OCI-LY1 (cell line): ENCODE measurements at regions not wholly inside any gene's neighbourhood (a gene's known extent, or its start where the extent isn't known, plus 50 kb on each side); places are given as distances from the start of the nearest gene placed in this dataset.
A peak's percentile ranks its signal among the peaks of the same experiment; 100 is the strongest.

Experiments used
- H2AFZ ChIP-seq: fragments of 200-600 bp; sonication (generic), shearing (Covaris generic); 2 replicates; pipeline ENCODE4 v1.6.0; 2014; ENCODE audit warnings: antibody characterized with exemption, mild to moderate bottlenecking, low read length
- H3F3A ChIP-seq: fragments of 200-600 bp; sonication (generic), shearing (Covaris generic); 2 replicates; pipeline ENCODE4 v1.6.0; 2014; ENCODE audit warnings: mild to moderate bottlenecking, antibody characterized with exemption, low read length, moderate library complexity; ENCODE audit not compliant: insufficient read depth
- H3K27ac ChIP-seq: fragments of 200-600 bp; sonication (generic); 2 replicates; pipeline ENCODE4 v1.5.1; 2014; ENCODE audit warnings: low read length, mixed run types, mild to moderate bottlenecking, low read depth; ENCODE audit not compliant: poor library complexity, severe bottlenecking
- H3K27me3 ChIP-seq: fragments of 200-600 bp; sonication (generic); 2 replicates; pipeline ENCODE4 v1.6.0; 2014; ENCODE audit warnings: antibody characterized with exemption, mild to moderate bottlenecking, low read length, moderate library complexity; ENCODE audit not compliant: insufficient read depth
- H3K36me3 ChIP-seq: fragments of 200-600 bp; sonication (generic); 2 replicates; pipeline ENCODE4 v1.6.1; 2014; ENCODE audit warnings: mild to moderate bottlenecking, antibody characterized with exemption, low read length, moderate library complexity, mixed read lengths; ENCODE audit not compliant: insufficient read depth
- H3K4me1 ChIP-seq: fragments of 200-600 bp; sonication (generic); 2 replicates; pipeline ENCODE4 v1.5.1; 2014; ENCODE audit warnings: mild to moderate bottlenecking, low read length, moderate library complexity; ENCODE audit not compliant: insufficient read depth, severe bottlenecking
- H3K4me2 ChIP-seq: fragments of 200-600 bp; sonication (generic), shearing (Covaris generic); 2 replicates; pipeline ENCODE4 v1.6.1; 2014; ENCODE audit warnings: low read length
- H3K4me3 ChIP-seq: fragments of 200-600 bp; sonication (generic); 2 replicates; pipeline ENCODE4 v1.5.1; 2014; ENCODE audit warnings: low read length, low read depth, mild to moderate bottlenecking, mixed read lengths; ENCODE audit not compliant: poor library complexity, severe bottlenecking
- H3K79me2 ChIP-seq: fragments of 200-600 bp; shearing (Covaris generic); 2 replicates; pipeline ENCODE4 v1.6.1; 2016; ENCODE audit warnings: mixed run types, low read length, mixed read lengths; ENCODE audit not compliant: insufficient read depth
- H3K9ac ChIP-seq: fragments of 200-600 bp; sonication (generic), shearing (Covaris generic); 2 replicates; pipeline ENCODE4 v1.6.1; 2014; ENCODE audit warnings: mild to moderate bottlenecking, low read length, mixed read lengths
- H3K9me2 ChIP-seq: fragments of 200-600 bp; sonication (generic), shearing (Covaris generic); 2 replicates; pipeline ENCODE4 v1.6.1; 2014; ENCODE audit warnings: low read depth, mild to moderate bottlenecking, low read length, mixed read lengths
- H3K9me3 ChIP-seq: fragments of 200-600 bp; shearing (Covaris generic); 2 replicates; pipeline ENCODE4 v1.6.1; 2014; ENCODE audit warnings: low read length, mixed read lengths
- H4K20me1 ChIP-seq: fragments of 200-600 bp; sonication (generic), shearing (Covaris generic); 2 replicates; pipeline ENCODE4 v1.6.0; 2016; ENCODE audit warnings: mild to moderate bottlenecking, low read length; ENCODE audit not compliant: insufficient read depth
- EZH2 ChIP-seq: fragments of 200-600 bp; sonication (generic), shearing (Covaris generic); IDR thresholded peaks from 2 replicates; pipeline ENCODE4 v1.8.0; 2017; ENCODE audit warnings: borderline replicate concordance, mixed run types, mild to moderate bottlenecking, antibody characterized with exemption, low read length, moderate library complexity, mixed read lengths
- TF ChIP-seq, protein P1 (sequence below): fragments of 200-600 bp; sonication (generic), shearing (Covaris generic); IDR thresholded peaks from 2 replicates; pipeline ENCODE4 v1.5.1; 2017; ENCODE audit warnings: mild to moderate bottlenecking, antibody characterized with exemption, low read length, moderate library complexity, mixed read lengths

DNA sequence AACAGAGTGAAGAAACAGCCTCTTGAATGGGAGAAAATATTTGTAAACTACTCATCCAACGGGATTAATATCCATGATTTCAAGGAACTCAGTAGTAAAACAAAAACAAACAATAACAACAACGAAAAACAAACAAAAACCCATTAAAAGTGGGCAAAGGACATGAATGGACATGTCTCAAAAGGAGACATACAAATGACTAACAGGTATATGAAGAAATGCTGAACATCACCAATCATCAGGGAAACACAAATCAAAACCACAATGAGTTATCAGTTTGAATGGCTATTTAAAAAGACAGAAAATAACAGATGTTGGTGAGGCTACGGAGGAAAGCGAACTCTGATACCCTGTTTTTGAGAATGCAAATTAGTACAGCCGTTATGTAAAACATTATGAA, 224.8 kb upstream of the NRXN1 start:
- H2AFZ ChIP-seq: no peak overlapping the region
- H4K20me1 ChIP-seq: no peaks in the 10 kb centered on the region
- no peaks in the 10 kb centered on the region for H3K36me3 ChIP-seq
- no peaks in the 10 kb centered on the region for H3K9me3 ChIP-seq
- H3K27me3 ChIP-seq: no peaks in the 10 kb centered on the region
- H3K9ac ChIP-seq: no peak overlapping the region
- H3K4me1 ChIP-seq: no peaks in the 10 kb centered on the region
- no peak overlapping the region for H3K4me3 ChIP-seq
- no peak for TF ChIP-seq EZH2
- TF ChIP-seq, protein P1, sequence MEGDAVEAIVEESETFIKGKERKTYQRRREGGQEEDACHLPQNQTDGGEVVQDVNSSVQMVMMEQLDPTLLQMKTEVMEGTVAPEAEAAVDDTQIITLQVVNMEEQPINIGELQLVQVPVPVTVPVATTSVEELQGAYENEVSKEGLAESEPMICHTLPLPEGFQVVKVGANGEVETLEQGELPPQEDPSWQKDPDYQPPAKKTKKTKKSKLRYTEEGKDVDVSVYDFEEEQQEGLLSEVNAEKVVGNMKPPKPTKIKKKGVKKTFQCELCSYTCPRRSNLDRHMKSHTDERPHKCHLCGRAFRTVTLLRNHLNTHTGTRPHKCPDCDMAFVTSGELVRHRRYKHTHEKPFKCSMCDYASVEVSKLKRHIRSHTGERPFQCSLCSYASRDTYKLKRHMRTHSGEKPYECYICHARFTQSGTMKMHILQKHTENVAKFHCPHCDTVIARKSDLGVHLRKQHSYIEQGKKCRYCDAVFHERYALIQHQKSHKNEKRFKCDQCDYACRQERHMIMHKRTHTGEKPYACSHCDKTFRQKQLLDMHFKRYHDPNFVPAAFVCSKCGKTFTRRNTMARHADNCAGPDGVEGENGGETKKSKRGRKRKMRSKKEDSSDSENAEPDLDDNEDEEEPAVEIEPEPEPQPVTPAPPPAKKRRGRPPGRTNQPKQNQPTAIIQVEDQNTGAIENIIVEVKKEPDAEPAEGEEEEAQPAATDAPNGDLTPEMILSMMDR: no peak
- no peaks in the 10 kb centered on the region for H3F3A ChIP-seq
- no peaks in the 10 kb centered on the region for H3K79me2 ChIP-seq
- H3K4me2 ChIP-seq: no peak overlapping the region
- H3K9me2 ChIP-seq: no peaks in the 10 kb centered on the region
- H3K27ac ChIP-seq: no peak overlapping the region

DNA sequence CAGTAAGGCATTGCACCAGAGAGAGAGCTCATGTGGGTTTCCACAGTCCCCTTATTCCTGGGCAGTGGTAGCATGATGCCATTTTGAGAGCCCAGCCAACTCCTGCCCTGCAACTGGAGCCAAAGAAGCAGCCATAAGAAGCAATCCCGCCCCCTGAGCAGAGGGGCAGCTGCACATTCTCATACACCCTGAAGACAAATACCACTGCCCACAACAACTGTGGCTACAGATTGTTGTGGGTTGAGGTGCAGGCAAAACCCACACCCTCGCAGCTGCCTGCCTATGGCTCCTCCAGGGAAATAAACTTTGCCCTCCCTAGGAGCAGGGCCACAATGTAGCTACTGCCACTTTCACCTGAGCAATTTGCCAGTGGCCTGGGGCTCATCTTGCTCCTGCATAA, 219.4 kb upstream of the NRXN1 start:
- no peak overlapping the region for H2AFZ ChIP-seq
- H3K4me1 ChIP-seq: no peaks in the 10 kb centered on the region
- no peak overlapping the region for H3K27ac ChIP-seq
- H3K27me3 ChIP-seq: no peaks in the 10 kb centered on the region
- no peak overlapping the region for H3K9ac ChIP-seq
- no peak overlapping the region for H3K4me2 ChIP-seq
- H3K9me3 ChIP-seq: no peaks in the 10 kb centered on the region
- H4K20me1 ChIP-seq: no peaks in the 10 kb centered on the region
- no peak overlapping the region for H3K4me3 ChIP-seq
- no peaks in the 10 kb centered on the region for H3K79me2 ChIP-seq
- TF ChIP-seq EZH2: no peak
- TF ChIP-seq, protein P1: no peak
- no peaks in the 10 kb centered on the region for H3F3A ChIP-seq
- H3K36me3 ChIP-seq: no peaks in the 10 kb centered on the region
- H3K9me2 ChIP-seq: no peaks in the 10 kb centered on the region

DNA sequence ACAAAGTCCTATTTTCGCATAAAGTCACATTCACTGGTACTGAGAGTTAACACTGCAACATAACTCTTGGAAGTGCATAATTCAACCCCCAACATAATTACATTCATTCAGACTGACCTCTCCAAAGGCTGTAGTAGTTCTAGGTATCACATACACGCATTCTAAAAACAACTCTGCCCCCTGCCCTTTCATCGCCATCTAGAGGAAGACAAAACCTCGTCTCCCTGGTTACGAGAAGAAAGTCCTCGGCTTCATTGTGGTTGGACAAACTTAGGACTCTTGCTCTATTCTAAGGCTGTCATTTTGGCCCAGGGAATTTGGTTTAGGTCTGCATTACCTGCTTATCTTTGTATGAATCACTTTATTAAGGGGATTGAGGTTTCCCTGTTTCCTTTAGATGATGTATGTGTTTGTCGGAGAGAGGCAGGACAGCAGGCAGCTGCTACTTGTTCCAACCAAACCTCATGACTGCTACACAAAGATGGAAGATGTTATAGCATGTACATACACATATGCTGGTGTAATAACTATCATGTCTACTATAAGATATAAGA, 215.4 kb upstream of the NRXN1 start:
- H2AFZ ChIP-seq: no peak overlapping the region
- H3K27ac ChIP-seq: no peak overlapping the region
- no peak overlapping the region for H3K4me2 ChIP-seq
- no peaks in the 10 kb centered on the region for H3K36me3 ChIP-seq
- TF ChIP-seq, protein P1: peak; percentile 31; the same call in 1 of the 2 replicates
- no peak for TF ChIP-seq EZH2
- H3K9me2 ChIP-seq: no peaks in the 10 kb centered on the region
- no peaks in the 10 kb centered on the region for H3K4me1 ChIP-seq
- no peaks in the 10 kb centered on the region for H4K20me1 ChIP-seq
- H3K27me3 ChIP-seq: no peaks in the 10 kb centered on the region
- no peak overlapping the region for H3K9ac ChIP-seq
- H3K9me3 ChIP-seq: no peaks in the 10 kb centered on the region
- H3F3A ChIP-seq: no peaks in the 10 kb centered on the region
- no peaks in the 10 kb centered on the region for H3K79me2 ChIP-seq
- no peak overlapping the region for H3K4me3 ChIP-seq
